Panc1 (cell line): ENCODE measurements at regions not wholly inside any gene's neighbourhood (a gene's known extent, or its start where the extent isn't known, plus 50 kb on each side); places are given as distances from the start of the nearest gene placed in this dataset.

Experiments used
- ATAC-seq: fragments of 200-7000 bp; cut with Tn5 transposase; 2 replicates; pipeline ENCODE4 v1.9.1; 2020; ENCODE audit warnings: mild to moderate bottlenecking, moderate library complexity
- BruUV-seq: library from RNA; stranded (reverse); fragments of 400-500 nt; replicated peaks from 2 replicates; lab custom pipeline; 2021; lab: Mats Ljungman, UMichigan
- CTCF ChIA-PET: fragments of 300-600 bp; sonication (Branson Sonifier 250); formaldehyde crosslinking; loops from one replicate; lab custom pipeline; 2022; ENCODE audit warnings: antibody characterized with exemption; lab: Charles Lee
- POLR2A ChIA-PET: fragments of 300-600 bp; sonication (Branson Sonifier 250); formaldehyde crosslinking; loops from one replicate; lab custom pipeline; 2022; ENCODE audit warnings: antibody characterized with exemption; lab: Charles Lee
- DNase-seq: peaks from one replicate; pipeline ENCODE4 v3.0.0-alpha.2; 2010; ENCODE audit warnings: low read depth, low spot score
- H3K27ac ChIP-seq: 2 replicates; pipeline ENCODE4 v1.5.1; 2011; ENCODE audit warnings: mild to moderate bottlenecking, low read length, inconsistent platforms
- H3K27me3 ChIP-seq: fragments of 200-500 bp; sonication (Bioruptor generic); 2 replicates; pipeline ENCODE4 v1.6.0; 2014; ENCODE audit warnings: low read length, inconsistent platforms; ENCODE audit not compliant: control insufficient read depth, insufficient read depth
- H3K36me3 ChIP-seq: fragments of 200-500 bp; sonication (Bioruptor generic); 2 replicates; pipeline ENCODE4 v1.5.1; 2014; ENCODE audit warnings: inconsistent platforms, mild to moderate bottlenecking, low read length, moderate library complexity; ENCODE audit not compliant: control insufficient read depth, insufficient read depth
- H3K4me1 ChIP-seq: 2 replicates; pipeline ENCODE4 v1.5.1; 2011; ENCODE audit warnings: inconsistent platforms, mild to moderate bottlenecking, low read length, moderate library complexity; ENCODE audit not compliant: control insufficient read depth, insufficient read depth
- H3K4me3 ChIP-seq, 2 experiments: 2 replicates each; pipeline ENCODE4 v1.5.1; 2011 to 2012; ENCODE audit warnings: low read depth in 2 of 2, low read length in 2 of 2, mild to moderate bottlenecking in 2 of 2, inconsistent platforms in 1 of 2, moderate library complexity in 1 of 2
- H3K9me3 ChIP-seq: fragments of 200-500 bp; sonication (Bioruptor generic); 2 replicates; pipeline ENCODE4 v1.5.1; 2014; ENCODE audit warnings: low read depth, mild to moderate bottlenecking, inconsistent platforms, low read length, moderate library complexity; ENCODE audit not compliant: control insufficient read depth, insufficient read depth
- CTCF ChIP-seq: fragments of 450-650 bp; IDR thresholded peaks from 2 replicates; pipeline ENCODE4 v1.5.1; 2017; ENCODE audit warnings: mild to moderate bottlenecking
- POLR2AphosphoS5 ChIP-seq: IDR thresholded peaks from 2 replicates; pipeline ENCODE4 v1.6.1; 2012; ENCODE audit warnings: mild to moderate bottlenecking, low read depth, low read length, moderate library complexity
- REST ChIP-seq, 2 experiments: IDR thresholded peaks; 2 replicates each; pipeline ENCODE4 v1.6.1; 2011 to 2012; ENCODE audit warnings: low read depth in 2 of 2, control low read depth in 1 of 2, low read length in 1 of 2, mild to moderate bottlenecking in 1 of 2, moderate library complexity in 1 of 2; ENCODE audit not compliant: insufficient read depth in 1 of 2
- SIN3A ChIP-seq: IDR thresholded peaks from 2 replicates; pipeline ENCODE4 v1.6.1; 2012; ENCODE audit warnings: low read depth, mild to moderate bottlenecking, low read length, moderate library complexity, borderline replicate concordance; ENCODE audit not compliant: insufficient read depth
- TCF7L2 ChIP-seq: IDR thresholded peaks from 2 replicates; pipeline ENCODE4 v1.6.1; 2011; ENCODE audit warnings: mild to moderate bottlenecking, low read depth, low read length, inconsistent platforms
- in situ Hi-C: cut with HindIII; loops from 2 replicates; pipeline ENCODE4 v1.10.0; 2016; ENCODE audit warnings: low sequenced_read_pairs, low pct_unique_long_range_greater_than_20kb
- intact Hi-C: fragments of 100-400 bp; cut with micrococcal nuclease; formaldehyde crosslinking; loops from one replicate; pipeline ENCODE4 v1.10.0; 2022; ENCODE audit not compliant: unreplicated experiment

GRCh38 chr2:102880731-102881130 lies 118.9 kb downstream of the TMEM182 start:
- in situ Hi-C loops (no loop called here), intact Hi-C loops (no loop called here)
- POLR2A ChIA-PET: no interaction called here
- no TSS peak for BruUV-seq
- no peaks in the 10 kb centered on the region for H3K9me3 ChIP-seq
- H3K4me3 ChIP-seq: no peak overlapping the region
- H3K27ac ChIP-seq: no peak overlapping the region
- CTCF ChIA-PET: no interaction called here
- H3K27me3 ChIP-seq: no peaks in the 10 kb centered on the region
- DNase-seq (no peak), ATAC-seq (no peak)
- no peaks in the 10 kb centered on the region for H3K4me1 ChIP-seq
- H3K36me3 ChIP-seq: no peaks in the 10 kb centered on the region
- TF ChIP-seq CTCF: no peak
- no peak for TF ChIP-seq SIN3A
- TF ChIP-seq TCF7L2: no peak
- no peak for TF ChIP-seq POLR2AphosphoS5
- no peak for TF ChIP-seq REST (IDR thresholded peaks at IDR 0.05; ENCODE audit: insufficient read depth in 1 of 2, low read depth in 2 of 2, low read length in 1 of 2)

- in situ Hi-C loops: no loop called here
- TF ChIP-seq CTCF (no peak), POLR2AphosphoS5 (no peak), REST (IDR thresholded peaks at IDR 0.05; ENCODE audit: insufficient read depth in 1 of 2, low read depth in 2 of 2, low read length in 1 of 2) (no peak), TCF7L2 (no peak), SIN3A (no peak)
- no TSS peak for BruUV-seq
- ATAC-seq: no peak
- CTCF ChIA-PET: no interaction called here
- no peaks in the 10 kb centered on the region for H3K9me3 ChIP-seq
- POLR2A ChIA-PET: no interaction called here
- DNase-seq: no peak
- H3K36me3 ChIP-seq: no peaks in the 10 kb centered on the region
- no peak overlapping the region for H3K27ac ChIP-seq
- no peaks in the 10 kb centered on the region; the same call in 1 of the 2 replicates for H3K27me3 ChIP-seq
- H3K4me1 ChIP-seq: no peaks in the 10 kb centered on the region
- no peak overlapping the region for H3K4me3 ChIP-seq
- intact Hi-C loops: no loop called here
Measured at GRCh38 chr2:102886216-102886893, 124.5 kb downstream of the TMEM182 start.
